ENCODE measurements at regions not wholly inside any gene's neighbourhood (a gene's known extent, or its start where the extent isn't known, plus 50 kb on each side); places are given as distances from the start of the nearest gene placed in this dataset.

DNA sequence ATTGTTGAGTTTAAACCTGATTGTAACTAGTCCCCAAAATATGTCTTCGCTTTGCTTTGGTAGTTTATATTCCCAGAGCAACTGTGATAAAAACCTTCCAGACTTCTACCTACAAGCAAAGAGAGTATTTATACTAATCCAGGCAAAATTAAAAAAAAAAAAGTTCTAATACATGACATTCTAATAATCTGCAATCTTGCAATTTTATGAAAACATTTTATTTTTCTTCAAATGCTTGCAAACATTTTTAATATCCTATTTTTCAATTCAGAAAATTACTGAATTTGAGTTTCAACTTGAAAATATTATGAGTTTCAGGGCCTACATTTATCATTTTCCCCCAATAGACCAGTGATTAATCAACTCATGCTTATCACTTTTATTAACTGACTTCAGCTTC lies 830.2 kb upstream of the KLHL1 start:
- TF ChIP-seq GLI2 (tag by site-specific recombination; IDR thresholded peaks at IDR 0.05; ENCODE audit: borderline replicate concordance, low read depth) (no peak), ZNF777 (tag by site-specific recombination; IDR thresholded peaks at IDR 0.05; ENCODE audit: borderline replicate concordance) (no peak)
- TF ChIP-seq, protein P1, sequence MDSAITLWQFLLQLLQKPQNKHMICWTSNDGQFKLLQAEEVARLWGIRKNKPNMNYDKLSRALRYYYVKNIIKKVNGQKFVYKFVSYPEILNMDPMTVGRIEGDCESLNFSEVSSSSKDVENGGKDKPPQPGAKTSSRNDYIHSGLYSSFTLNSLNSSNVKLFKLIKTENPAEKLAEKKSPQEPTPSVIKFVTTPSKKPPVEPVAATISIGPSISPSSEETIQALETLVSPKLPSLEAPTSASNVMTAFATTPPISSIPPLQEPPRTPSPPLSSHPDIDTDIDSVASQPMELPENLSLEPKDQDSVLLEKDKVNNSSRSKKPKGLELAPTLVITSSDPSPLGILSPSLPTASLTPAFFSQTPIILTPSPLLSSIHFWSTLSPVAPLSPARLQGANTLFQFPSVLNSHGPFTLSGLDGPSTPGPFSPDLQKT (IDR thresholded peaks at IDR 0.05; ENCODE audit: borderline replicate concordance, low read depth, low read length): no peak
- TF ChIP-seq, protein P2, sequence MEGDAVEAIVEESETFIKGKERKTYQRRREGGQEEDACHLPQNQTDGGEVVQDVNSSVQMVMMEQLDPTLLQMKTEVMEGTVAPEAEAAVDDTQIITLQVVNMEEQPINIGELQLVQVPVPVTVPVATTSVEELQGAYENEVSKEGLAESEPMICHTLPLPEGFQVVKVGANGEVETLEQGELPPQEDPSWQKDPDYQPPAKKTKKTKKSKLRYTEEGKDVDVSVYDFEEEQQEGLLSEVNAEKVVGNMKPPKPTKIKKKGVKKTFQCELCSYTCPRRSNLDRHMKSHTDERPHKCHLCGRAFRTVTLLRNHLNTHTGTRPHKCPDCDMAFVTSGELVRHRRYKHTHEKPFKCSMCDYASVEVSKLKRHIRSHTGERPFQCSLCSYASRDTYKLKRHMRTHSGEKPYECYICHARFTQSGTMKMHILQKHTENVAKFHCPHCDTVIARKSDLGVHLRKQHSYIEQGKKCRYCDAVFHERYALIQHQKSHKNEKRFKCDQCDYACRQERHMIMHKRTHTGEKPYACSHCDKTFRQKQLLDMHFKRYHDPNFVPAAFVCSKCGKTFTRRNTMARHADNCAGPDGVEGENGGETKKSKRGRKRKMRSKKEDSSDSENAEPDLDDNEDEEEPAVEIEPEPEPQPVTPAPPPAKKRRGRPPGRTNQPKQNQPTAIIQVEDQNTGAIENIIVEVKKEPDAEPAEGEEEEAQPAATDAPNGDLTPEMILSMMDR (tag by site-specific recombination; IDR thresholded peaks at IDR 0.05): no peak

All from HEK293 (cell line).